ENCODE measurements at regions not wholly inside any gene's neighbourhood (a gene's known extent, or its start where the extent isn't known, plus 50 kb on each side); places are given as distances from the start of the nearest gene placed in this dataset.

GRCh38 chr12:124129132-124129531 is 156.1 kb downstream of the ZNF664 start:
- TF ChIP-seq BHLHE40 (IDR thresholded peaks at IDR 0.05; ENCODE audit: borderline replicate concordance) (no peak), ZNF384 (IDR thresholded peaks at IDR 0.05) (no peak), SUZ12 (IDR thresholded peaks at IDR 0.05) (no peak), SP1 (IDR thresholded peaks at IDR 0.05) (no peak), FOXM1 (IDR thresholded peaks at IDR 0.05; ENCODE audit: borderline replicate concordance) (no peak)

All from HEK293T (cell line).